H1 (cell line): ENCODE measurements at regions not wholly inside any gene's neighbourhood (a gene's known extent, or its start where the extent isn't known, plus 50 kb on each side); places are given as distances from the start of the nearest gene placed in this dataset.

Experiments
- CBX5 ChIP-seq: fragments of 300-800, 300-1000 bp; sonication (generic); IDR thresholded peaks from 2 replicates; pipeline ENCODE4 v1.7.1; 2016; ENCODE audit warnings: antibody characterized with exemption, low read length, low read depth
- CEBPB ChIP-seq: IDR thresholded peaks from 2 replicates; pipeline ENCODE4 v1.6.1; 2012; ENCODE audit warnings: low read depth, low read length
- CTBP2 ChIP-seq: IDR thresholded peaks from 2 replicates; pipeline ENCODE4 v1.7.0; 2011; ENCODE audit warnings: borderline replicate concordance, mild to moderate bottlenecking, moderate library complexity, mixed read lengths, low read length; ENCODE audit not compliant: insufficient read depth, insufficient read length
- HDAC2 ChIP-seq, 2 experiments: fragments of 300-600 bp in 1 of 2; sonication (generic) in 1 of 2; IDR thresholded peaks; 2 replicates each; pipeline ENCODE4 v1.6.1; 2011 to 2012; ENCODE audit warnings: low read depth in 2 of 2, low read length in 2 of 2, mild to moderate bottlenecking in 2 of 2, moderate library complexity in 2 of 2, borderline replicate concordance in 1 of 2, inconsistent platforms in 1 of 2
- MAFK ChIP-seq: IDR thresholded peaks from 2 replicates; pipeline ENCODE4 v1.6.1; 2012; ENCODE audit warnings: low read depth, mild to moderate bottlenecking, improper control_type of control experiment, low read length
- RAD21 ChIP-seq, 2 experiments: IDR thresholded peaks in 1 of 2; conservative IDR thresholded peaks in 1 of 2; 2 replicates each; pipeline ENCODE4 v1.6.1; 2011; ENCODE audit warnings: low read depth in 2 of 2, low read length in 2 of 2, improper control_type of control experiment in 1 of 2, inconsistent platforms in 1 of 2, mild to moderate bottlenecking in 1 of 2, moderate library complexity in 1 of 2
- TCF12 ChIP-seq: IDR thresholded peaks from 2 replicates; pipeline ENCODE4 v1.6.1; 2011; ENCODE audit warnings: low read depth, mild to moderate bottlenecking, low read length
- TF ChIP-seq, protein P1 (sequence below): fragments of 300-600 bp; sonication (generic); IDR thresholded peaks from 2 replicates; pipeline ENCODE4 v1.7.1; 2012; ENCODE audit warnings: low read length, moderate library complexity, mild to moderate bottlenecking, inconsistent platforms; ENCODE audit not compliant: insufficient replicate concordance
- TF ChIP-seq, protein P2 (sequence below), 3 experiments: IDR thresholded peaks; 1 replicate in 2 of 3; 2 replicates in 1 of 3; pipeline versions ENCODE4 v1.5.1 to v1.6.1; 2011; ENCODE audit warnings: low read length in 3 of 3, mild to moderate bottlenecking in 3 of 3, inconsistent platforms in 2 of 3, low read depth in 1 of 3, moderate library complexity in 1 of 3; ENCODE audit not compliant: insufficient read depth in 1 of 3; ENCODE audit errors: control extremely low read depth in 1 of 3

DNA sequence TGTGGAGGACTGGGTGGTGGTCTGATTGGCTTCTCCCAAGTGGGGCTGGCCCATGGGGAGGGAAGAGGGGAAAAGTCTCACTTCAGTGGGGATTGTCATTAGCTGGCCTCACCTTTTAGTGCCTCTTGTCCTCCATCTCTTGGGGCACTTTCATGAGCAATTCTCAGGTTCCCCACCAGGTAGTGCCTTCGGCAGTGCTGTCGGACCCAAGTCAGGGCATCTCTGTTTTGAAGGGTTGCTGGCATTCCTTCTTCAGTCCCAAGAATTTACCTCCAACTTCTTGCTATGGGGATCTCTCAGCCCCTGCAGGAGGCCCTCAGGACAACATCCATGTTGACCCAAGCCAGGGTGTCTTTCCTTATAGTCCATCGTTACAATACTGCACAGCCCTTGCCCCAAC is 54.7 kb upstream of the F3 start (continued):
- TF ChIP-seq, protein P1, sequence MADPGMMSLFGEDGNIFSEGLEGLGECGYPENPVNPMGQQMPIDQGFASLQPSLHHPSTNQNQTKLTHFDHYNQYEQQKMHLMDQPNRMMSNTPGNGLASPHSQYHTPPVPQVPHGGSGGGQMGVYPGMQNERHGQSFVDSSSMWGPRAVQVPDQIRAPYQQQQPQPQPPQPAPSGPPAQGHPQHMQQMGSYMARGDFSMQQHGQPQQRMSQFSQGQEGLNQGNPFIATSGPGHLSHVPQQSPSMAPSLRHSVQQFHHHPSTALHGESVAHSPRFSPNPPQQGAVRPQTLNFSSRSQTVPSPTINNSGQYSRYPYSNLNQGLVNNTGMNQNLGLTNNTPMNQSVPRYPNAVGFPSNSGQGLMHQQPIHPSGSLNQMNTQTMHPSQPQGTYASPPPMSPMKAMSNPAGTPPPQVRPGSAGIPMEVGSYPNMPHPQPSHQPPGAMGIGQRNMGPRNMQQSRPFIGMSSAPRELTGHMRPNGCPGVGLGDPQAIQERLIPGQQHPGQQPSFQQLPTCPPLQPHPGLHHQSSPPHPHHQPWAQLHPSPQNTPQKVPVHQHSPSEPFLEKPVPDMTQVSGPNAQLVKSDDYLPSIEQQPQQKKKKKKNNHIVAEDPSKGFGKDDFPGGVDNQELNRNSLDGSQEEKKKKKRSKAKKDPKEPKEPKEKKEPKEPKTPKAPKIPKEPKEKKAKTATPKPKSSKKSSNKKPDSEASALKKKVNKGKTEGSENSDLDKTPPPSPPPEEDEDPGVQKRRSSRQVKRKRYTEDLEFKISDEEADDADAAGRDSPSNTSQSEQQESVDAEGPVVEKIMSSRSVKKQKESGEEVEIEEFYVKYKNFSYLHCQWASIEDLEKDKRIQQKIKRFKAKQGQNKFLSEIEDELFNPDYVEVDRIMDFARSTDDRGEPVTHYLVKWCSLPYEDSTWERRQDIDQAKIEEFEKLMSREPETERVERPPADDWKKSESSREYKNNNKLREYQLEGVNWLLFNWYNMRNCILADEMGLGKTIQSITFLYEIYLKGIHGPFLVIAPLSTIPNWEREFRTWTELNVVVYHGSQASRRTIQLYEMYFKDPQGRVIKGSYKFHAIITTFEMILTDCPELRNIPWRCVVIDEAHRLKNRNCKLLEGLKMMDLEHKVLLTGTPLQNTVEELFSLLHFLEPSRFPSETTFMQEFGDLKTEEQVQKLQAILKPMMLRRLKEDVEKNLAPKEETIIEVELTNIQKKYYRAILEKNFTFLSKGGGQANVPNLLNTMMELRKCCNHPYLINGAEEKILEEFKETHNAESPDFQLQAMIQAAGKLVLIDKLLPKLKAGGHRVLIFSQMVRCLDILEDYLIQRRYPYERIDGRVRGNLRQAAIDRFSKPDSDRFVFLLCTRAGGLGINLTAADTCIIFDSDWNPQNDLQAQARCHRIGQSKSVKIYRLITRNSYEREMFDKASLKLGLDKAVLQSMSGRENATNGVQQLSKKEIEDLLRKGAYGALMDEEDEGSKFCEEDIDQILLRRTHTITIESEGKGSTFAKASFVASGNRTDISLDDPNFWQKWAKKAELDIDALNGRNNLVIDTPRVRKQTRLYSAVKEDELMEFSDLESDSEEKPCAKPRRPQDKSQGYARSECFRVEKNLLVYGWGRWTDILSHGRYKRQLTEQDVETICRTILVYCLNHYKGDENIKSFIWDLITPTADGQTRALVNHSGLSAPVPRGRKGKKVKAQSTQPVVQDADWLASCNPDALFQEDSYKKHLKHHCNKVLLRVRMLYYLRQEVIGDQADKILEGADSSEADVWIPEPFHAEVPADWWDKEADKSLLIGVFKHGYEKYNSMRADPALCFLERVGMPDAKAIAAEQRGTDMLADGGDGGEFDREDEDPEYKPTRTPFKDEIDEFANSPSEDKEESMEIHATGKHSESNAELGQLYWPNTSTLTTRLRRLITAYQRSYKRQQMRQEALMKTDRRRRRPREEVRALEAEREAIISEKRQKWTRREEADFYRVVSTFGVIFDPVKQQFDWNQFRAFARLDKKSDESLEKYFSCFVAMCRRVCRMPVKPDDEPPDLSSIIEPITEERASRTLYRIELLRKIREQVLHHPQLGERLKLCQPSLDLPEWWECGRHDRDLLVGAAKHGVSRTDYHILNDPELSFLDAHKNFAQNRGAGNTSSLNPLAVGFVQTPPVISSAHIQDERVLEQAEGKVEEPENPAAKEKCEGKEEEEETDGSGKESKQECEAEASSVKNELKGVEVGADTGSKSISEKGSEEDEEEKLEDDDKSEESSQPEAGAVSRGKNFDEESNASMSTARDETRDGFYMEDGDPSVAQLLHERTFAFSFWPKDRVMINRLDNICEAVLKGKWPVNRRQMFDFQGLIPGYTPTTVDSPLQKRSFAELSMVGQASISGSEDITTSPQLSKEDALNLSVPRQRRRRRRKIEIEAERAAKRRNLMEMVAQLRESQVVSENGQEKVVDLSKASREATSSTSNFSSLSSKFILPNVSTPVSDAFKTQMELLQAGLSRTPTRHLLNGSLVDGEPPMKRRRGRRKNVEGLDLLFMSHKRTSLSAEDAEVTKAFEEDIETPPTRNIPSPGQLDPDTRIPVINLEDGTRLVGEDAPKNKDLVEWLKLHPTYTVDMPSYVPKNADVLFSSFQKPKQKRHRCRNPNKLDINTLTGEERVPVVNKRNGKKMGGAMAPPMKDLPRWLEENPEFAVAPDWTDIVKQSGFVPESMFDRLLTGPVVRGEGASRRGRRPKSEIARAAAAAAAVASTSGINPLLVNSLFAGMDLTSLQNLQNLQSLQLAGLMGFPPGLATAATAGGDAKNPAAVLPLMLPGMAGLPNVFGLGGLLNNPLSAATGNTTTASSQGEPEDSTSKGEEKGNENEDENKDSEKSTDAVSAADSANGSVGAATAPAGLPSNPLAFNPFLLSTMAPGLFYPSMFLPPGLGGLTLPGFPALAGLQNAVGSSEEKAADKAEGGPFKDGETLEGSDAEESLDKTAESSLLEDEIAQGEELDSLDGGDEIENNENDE, result no peak
- TF ChIP-seq TCF12, result no peak
- no peak for TF ChIP-seq MAFK
- TF ChIP-seq CEBPB, result no peak
- no peak for TF ChIP-seq HDAC2 (IDR thresholded peaks at IDR 0.05; ENCODE audit: borderline replicate concordance in 1 of 2, low read depth in 2 of 2, low read length in 2 of 2)
- no peak for TF ChIP-seq CBX5
- no peak for TF ChIP-seq CTBP2
- TF ChIP-seq, protein P2, sequence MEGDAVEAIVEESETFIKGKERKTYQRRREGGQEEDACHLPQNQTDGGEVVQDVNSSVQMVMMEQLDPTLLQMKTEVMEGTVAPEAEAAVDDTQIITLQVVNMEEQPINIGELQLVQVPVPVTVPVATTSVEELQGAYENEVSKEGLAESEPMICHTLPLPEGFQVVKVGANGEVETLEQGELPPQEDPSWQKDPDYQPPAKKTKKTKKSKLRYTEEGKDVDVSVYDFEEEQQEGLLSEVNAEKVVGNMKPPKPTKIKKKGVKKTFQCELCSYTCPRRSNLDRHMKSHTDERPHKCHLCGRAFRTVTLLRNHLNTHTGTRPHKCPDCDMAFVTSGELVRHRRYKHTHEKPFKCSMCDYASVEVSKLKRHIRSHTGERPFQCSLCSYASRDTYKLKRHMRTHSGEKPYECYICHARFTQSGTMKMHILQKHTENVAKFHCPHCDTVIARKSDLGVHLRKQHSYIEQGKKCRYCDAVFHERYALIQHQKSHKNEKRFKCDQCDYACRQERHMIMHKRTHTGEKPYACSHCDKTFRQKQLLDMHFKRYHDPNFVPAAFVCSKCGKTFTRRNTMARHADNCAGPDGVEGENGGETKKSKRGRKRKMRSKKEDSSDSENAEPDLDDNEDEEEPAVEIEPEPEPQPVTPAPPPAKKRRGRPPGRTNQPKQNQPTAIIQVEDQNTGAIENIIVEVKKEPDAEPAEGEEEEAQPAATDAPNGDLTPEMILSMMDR (IDR thresholded peaks at IDR 0.05; ENCODE audit: control extremely low read depth in 1 of 3, insufficient read depth in 1 of 3, low read depth in 1 of 3, low read length in 3 of 3), result peak; percentile 26 to 43 (median 31)
- peak; percentile 48 to 58 for TF ChIP-seq RAD21 (IDR thresholded peaks at IDR 0.05 in 1 of 2, conservative IDR thresholded peaks at IDR 0.05 in 1 of 2; ENCODE audit: low read depth in 2 of 2, low read length in 2 of 2)
